ENCODE measurements at regions not wholly inside any gene's neighbourhood (a gene's known extent, or its start where the extent isn't known, plus 50 kb on each side); places are given as distances from the start of the nearest gene placed in this dataset.

DNA sequence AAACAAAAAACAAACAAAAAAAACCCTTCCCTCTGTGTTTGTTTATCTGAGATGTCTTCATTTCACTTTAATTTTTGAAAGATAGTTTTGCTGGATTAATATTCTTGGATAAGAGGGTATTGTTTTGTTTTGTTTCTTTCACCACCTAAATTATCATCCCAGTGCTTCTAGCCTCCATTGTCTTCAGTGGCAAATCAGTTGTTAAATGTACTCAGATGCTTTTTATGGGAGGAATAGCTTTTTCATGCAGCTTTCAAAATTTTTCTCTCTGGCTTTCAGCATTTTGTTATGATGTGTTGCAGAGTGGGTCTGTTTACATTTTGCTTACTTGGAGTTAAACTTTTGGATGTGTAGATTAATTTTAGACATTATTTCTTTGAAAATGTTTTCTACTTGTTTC, 203.5 kb upstream of the DCC start:
- ChIA-PET POLR2A (no interaction called here), CTCF (ENCODE audit: low intra/inter-chr PET ratio, low total read pairs) (no interaction called here)
- no TSS peak for BruUV-seq (replicated peaks)
- TF ChIP-seq ZNF317 (CRISPR knock-in tag; IDR thresholded peaks at IDR 0.05) = peak; percentile 93
- no peak for TF ChIP-seq CEBPG (CRISPR knock-in tag; IDR thresholded peaks at IDR 0.05)
- H3K9ac ChIP-seq (ENCODE audit: insufficient read depth, low read depth, low read length) = no peak overlapping the region
- H3K27ac ChIP-seq (ENCODE audit: extremely low read length, insufficient read depth, low read length) = no peak overlapping the region
- H2AFZ ChIP-seq (ENCODE audit: low read length) = no peak overlapping the region
- ATAC-seq (no peak), FAIRE-seq (no peak), DNase-seq (ENCODE audit: low spot score) (no peak)
- intact Hi-C loops (cut with micrococcal nuclease; ENCODE audit: unreplicated experiment) = no loop called here
- no peaks in the 10 kb centered on the region for H3K27me3 ChIP-seq (ENCODE audit: control insufficient read depth in 1 of 2, insufficient read depth in 2 of 2, low read length in 2 of 2)
- H4K20me1 ChIP-seq (ENCODE audit: insufficient read depth, low read length) = no peaks in the 10 kb centered on the region
- in situ Hi-C loops (cut with HindIII; ENCODE audit: extremely low pct_ligation_motif_present, low pct_unique_long_range_greater_than_20kb) = no loop called here
- peaks cover 75% of the 10 kb centered on the region for H3K9me3 ChIP-seq (ENCODE audit: low read length)
- no peaks in the 10 kb centered on the region for H3K79me2 ChIP-seq (ENCODE audit: insufficient read depth, low read length)
- H3K36me3 ChIP-seq (replicated peaks in 1 of 2; ENCODE audit: control insufficient read depth in 1 of 2, insufficient read depth in 2 of 2, low read length in 2 of 2) = no peaks in the 10 kb centered on the region
- no peaks in the 10 kb centered on the region for H3K4me1 ChIP-seq (ENCODE audit: insufficient read depth, low read length)
- no peak overlapping the region for H3K4me3 ChIP-seq (replicated peaks in 1 of 3; ENCODE audit: insufficient read depth in 1 of 3, low read depth in 2 of 3, low read length in 3 of 3)
- H3K4me2 ChIP-seq (ENCODE audit: low read depth, low read length) = no peak overlapping the region

DNA sequence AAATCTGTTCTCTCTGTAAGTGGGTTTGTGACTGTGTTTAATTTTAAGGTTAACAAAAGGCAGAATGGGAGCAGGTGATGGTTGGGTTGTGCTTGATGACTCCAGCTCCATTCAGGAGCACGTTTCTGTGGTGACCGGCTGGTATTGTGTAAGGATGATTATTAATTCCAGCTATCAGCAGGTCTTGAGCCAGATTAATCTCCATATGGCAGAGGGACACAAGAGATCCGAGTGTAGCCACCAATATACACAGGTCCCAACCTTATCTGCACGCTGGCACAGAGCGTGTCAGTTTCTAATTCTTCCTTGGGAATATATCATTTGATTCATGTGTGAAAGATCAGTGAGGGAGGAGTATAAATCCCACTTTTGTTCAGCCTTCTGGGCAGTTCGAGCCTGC, 199.0 kb upstream of the DCC start:
- POLR2A ChIA-PET = no interaction called here
- WGBS (ENCODE audit: low lambda C conversion rate) = 10% methylated on average over 6 of the region's 6 CpGs
- TF ChIP-seq ZNF646 (CRISPR knock-in tag; IDR thresholded peaks at IDR 0.05) (no peak), ZNF569 (CRISPR knock-in tag; IDR thresholded peaks at IDR 0.05; ENCODE audit: borderline replicate concordance) (no peak), CBX1 (IDR thresholded peaks at IDR 0.05; ENCODE audit: low read depth) (no peak), POLR2G (IDR thresholded peaks at IDR 0.05; ENCODE audit: low read depth, low read length) (no peak), TOPORS (CRISPR knock-in tag; IDR thresholded peaks at IDR 0.05) (no peak), NPAS2 (CRISPR knock-in tag; IDR thresholded peaks at IDR 0.05; ENCODE audit: borderline replicate concordance) (no peak), FOXM1 (CRISPR knock-in tag; IDR thresholded peaks at IDR 0.05) (no peak), ARNT (IDR thresholded peaks at IDR 0.05) (no peak), ZNF326 (CRISPR knock-in tag; IDR thresholded peaks at IDR 0.05; ENCODE audit: borderline replicate concordance) (no peak), PPARG (CRISPR knock-in tag; conservative IDR thresholded peaks at IDR 0.05) (no peak), RARG (CRISPR knock-in tag; IDR thresholded peaks at IDR 0.05; ENCODE audit: low read depth) (no peak), ZNF772 (CRISPR knock-in tag; IDR thresholded peaks at IDR 0.05) (no peak), CHCHD3 (CRISPR knock-in tag; IDR thresholded peaks at IDR 0.05) (no peak)
- TF ChIP-seq, protein P1, sequence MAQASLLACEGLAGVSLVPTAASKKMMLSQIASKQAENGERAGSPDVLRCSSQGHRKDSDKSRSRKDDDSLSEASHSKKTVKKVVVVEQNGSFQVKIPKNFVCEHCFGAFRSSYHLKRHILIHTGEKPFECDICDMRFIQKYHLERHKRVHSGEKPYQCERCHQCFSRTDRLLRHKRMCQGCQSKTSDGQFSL (CRISPR knock-in tag; IDR thresholded peaks at IDR 0.05) = no peak

More for the DNA sequence above, 199.0 kb upstream of the DCC start:
- CTCF ChIA-PET (ENCODE audit: low intra/inter-chr PET ratio, low total read pairs) = no interaction called here
- ATAC-seq (no peak), FAIRE-seq (no peak), DNase-seq (ENCODE audit: low spot score) (no peak)
- Histone ChIP-seq H3K4me2 (ENCODE audit: low read depth, low read length) (no peak overlapping the region), H3K27ac (ENCODE audit: extremely low read length, insufficient read depth, low read length) (no peak overlapping the region), H3K9me3 (ENCODE audit: low read length) (peaks cover 67% of the 10 kb centered on the region), H2AFZ (ENCODE audit: low read length) (peak overlapping the region; percentile 15), H3K79me2 (ENCODE audit: insufficient read depth, low read length) (no peaks in the 10 kb centered on the region), H3K27me3 (ENCODE audit: control insufficient read depth in 1 of 2, insufficient read depth in 2 of 2, low read length in 2 of 2) (no peaks in the 10 kb centered on the region), H4K20me1 (ENCODE audit: insufficient read depth, low read length) (no peaks in the 10 kb centered on the region), H3K9ac (ENCODE audit: insufficient read depth, low read depth, low read length) (no peak overlapping the region), H3K36me3 (replicated peaks in 1 of 2; ENCODE audit: control insufficient read depth in 1 of 2, insufficient read depth in 2 of 2, low read length in 2 of 2) (no peaks in the 10 kb centered on the region), H3K4me1 (ENCODE audit: insufficient read depth, low read length) (no peaks in the 10 kb centered on the region), H3K4me3 (replicated peaks in 1 of 3; ENCODE audit: insufficient read depth in 1 of 3, low read depth in 2 of 3, low read length in 3 of 3) (no peak overlapping the region)
- no TSS peak for BruUV-seq (replicated peaks)
- in situ Hi-C loops (cut with HindIII; ENCODE audit: extremely low pct_ligation_motif_present, low pct_unique_long_range_greater_than_20kb) = no loop called here
- intact Hi-C loops (cut with micrococcal nuclease; ENCODE audit: unreplicated experiment) = no loop called here

All from HepG2 (cell line).